ENCODE measurements at regions not wholly inside any gene's neighbourhood (a gene's known extent, or its start where the extent isn't known, plus 50 kb on each side); places are given as distances from the start of the nearest gene placed in this dataset.

GRCh38 chr12:60257063-60257462 is 661.2 kb downstream of the SLC16A7 start:
- no peak for DNase-seq

GRCh38 chr12:60259225-60259624 is 663.4 kb downstream of the SLC16A7 start:
- DNase-seq, result no peak

GRCh38 chr12:60262378-60262777 is 666.5 kb downstream of the SLC16A7 start:
- DNase-seq, result no peak

- no peak for DNase-seq
Measured at GRCh38 chr12:60263161-60263560, 667.3 kb downstream of the SLC16A7 start.

- DNase-seq, result no peak
Measured at GRCh38 chr12:60263836-60264493, 668.1 kb downstream of the SLC16A7 start.

GRCh38 chr12:60265741-60266140 is 669.9 kb downstream of the SLC16A7 start:
- no peak for DNase-seq

- DNase-seq, result no peak
Measured at GRCh38 chr12:60266381-60266852, 670.6 kb downstream of the SLC16A7 start.

- DNase-seq, result no peak
Measured at GRCh38 chr12:60269611-60270269, 673.9 kb downstream of the SLC16A7 start.

GRCh38 chr12:60271816-60272215 is 676.0 kb downstream of the SLC16A7 start:
- no peak for DNase-seq

GRCh38 chr12:60278209-60278608 is 682.4 kb downstream of the SLC16A7 start:
- DNase-seq, result no peak

- DNase-seq, result no peak
Measured at GRCh38 chr12:60279221-60279620, 683.4 kb downstream of the SLC16A7 start.

GRCh38 chr12:60281522-60281921 is 685.7 kb downstream of the SLC16A7 start:
- DNase-seq, result no peak

- DNase-seq, result no peak
Measured at GRCh38 chr12:60290532-60290931, 694.7 kb downstream of the SLC16A7 start.

- DNase-seq, result no peak
Measured at GRCh38 chr12:60308366-60308991, 712.6 kb downstream of the SLC16A7 start.

GRCh38 chr12:60311940-60312339 is 716.1 kb downstream of the SLC16A7 start:
- DNase-seq, result no peak

GRCh38 chr12:60317361-60317760 is 721.5 kb downstream of the SLC16A7 start:
- DNase-seq, result no peak

- DNase-seq, result no peak
Measured at GRCh38 chr12:60324746-60325145, 728.9 kb downstream of the SLC16A7 start.

GRCh38 chr12:60333461-60333860 is 737.6 kb downstream of the SLC16A7 start:
- no peak for DNase-seq

- DNase-seq, result no peak
Measured at GRCh38 chr12:60335745-60336144, 739.9 kb downstream of the SLC16A7 start.

- no peak for DNase-seq
Measured at GRCh38 chr12:60337839-60338549, 742.2 kb downstream of the SLC16A7 start.

GRCh38 chr12:60345442-60345841 is 749.6 kb downstream of the SLC16A7 start:
- DNase-seq, result no peak

- no peak for DNase-seq
Measured at GRCh38 chr12:60349232-60349978, 753.6 kb downstream of the SLC16A7 start.

- no peak for DNase-seq
Measured at GRCh38 chr12:60387356-60387755, 791.5 kb downstream of the SLC16A7 start.
